Caco-2 (cell line): ENCODE measurements at regions not wholly inside any gene's neighbourhood (a gene's known extent, or its start where the extent isn't known, plus 50 kb on each side); places are given as distances from the start of the nearest gene placed in this dataset.

ENCODE experiments used
- BruUV-seq: library from RNA; stranded (reverse); fragments of 400-500 nt; replicated peaks from 2 replicates; lab custom pipeline; 2021; lab: Mats Ljungman, UMichigan
- CTCF ChIA-PET: fragments of 300-600 bp; sonication (Branson Sonifier 250); formaldehyde crosslinking; loops from one replicate; lab custom pipeline; 2022; ENCODE audit warnings: antibody characterized with exemption; lab: Charles Lee
- POLR2A ChIA-PET: fragments of 300-600 bp; sonication (Branson Sonifier 250); formaldehyde crosslinking; loops from one replicate; lab custom pipeline; 2022; ENCODE audit warnings: antibody characterized with exemption; lab: Charles Lee
- DNase-seq, 2 experiments: peaks; one replicate each; pipeline versions ENCODE4 v3.0.0 to v3.0.0-alpha.2; 2020 to 2022
- H3K27me3 ChIP-seq: replicated peaks from 2 replicates; pipeline ENCODE4 v1.6.0; 2011; ENCODE audit warnings: low read length; ENCODE audit not compliant: control insufficient read depth, insufficient read depth
- H3K36me3 ChIP-seq: 2 replicates; pipeline ENCODE4 v1.5.1; 2011; ENCODE audit warnings: low read length; ENCODE audit not compliant: control insufficient read depth, insufficient read depth
- H3K4me1 ChIP-seq: fragments of 250-450 bp; sonication (Bioruptor Pico); 2 replicates; pipeline ENCODE4 v1.5.1; 2020; ENCODE audit warnings: mild to moderate bottlenecking
- H3K4me3 ChIP-seq: 2 replicates; pipeline ENCODE4 v1.5.1; 2011; ENCODE audit warnings: low read depth, mild to moderate bottlenecking, control low read depth, low read length
- H3K9me3 ChIP-seq: fragments of 250-450 bp; sonication (Bioruptor Pico); 2 replicates; pipeline ENCODE4 v1.5.1; 2020; ENCODE audit warnings: mild to moderate bottlenecking, moderate library complexity
- H3K27ac Mint-ChIP-seq: one replicate; pipeline ENCODE4 v1.8.0; 2022; ENCODE audit warnings: mixed read lengths; ENCODE audit not compliant: unreplicated experiment
- H3K27me3 Mint-ChIP-seq: one replicate; pipeline ENCODE4 v1.8.0; 2022; ENCODE audit warnings: mixed read lengths; ENCODE audit not compliant: insufficient read depth, unreplicated experiment
- H3K36me3 Mint-ChIP-seq: one replicate; pipeline ENCODE4 v1.8.0; 2022; ENCODE audit warnings: mild to moderate bottlenecking, mixed read lengths; ENCODE audit not compliant: insufficient read depth, unreplicated experiment
- H3K4me1 Mint-ChIP-seq: one replicate; pipeline ENCODE4 v1.8.0; 2022; ENCODE audit warnings: low read depth, mixed read lengths; ENCODE audit not compliant: unreplicated experiment
- H3K4me3 Mint-ChIP-seq: one replicate; pipeline ENCODE4 v1.8.0; 2022; ENCODE audit warnings: mild to moderate bottlenecking, moderate library complexity, mixed read lengths; ENCODE audit not compliant: unreplicated experiment
- H3K9me3 Mint-ChIP-seq: one replicate; pipeline ENCODE4 v1.8.0; 2022; ENCODE audit warnings: mixed read lengths; ENCODE audit not compliant: unreplicated experiment
- intact Hi-C: fragments of 100-400 bp; cut with micrococcal nuclease; formaldehyde crosslinking; loops from one replicate; pipeline ENCODE4 v1.10.0; 2022; ENCODE audit not compliant: unreplicated experiment
- TF ChIP-seq, protein P1 (sequence below), 2 experiments: fragments of 200-600 bp in 1 of 2; IDR thresholded peaks; 1 replicate in 1 of 2; 2 replicates in 1 of 2; pipeline versions ENCODE4 v1.5.1 to v1.8.0; 2011 to 2022; ENCODE audit warnings: antibody characterized with exemption in 1 of 2, control low read depth in 1 of 2, inconsistent platforms in 1 of 2, low read depth in 1 of 2, low read length in 1 of 2, mild to moderate bottlenecking in 1 of 2, moderate library complexity in 1 of 2; ENCODE audit not compliant: insufficient read depth in 1 of 2, severe bottlenecking in 1 of 2, unreplicated experiment in 1 of 2

DNA sequence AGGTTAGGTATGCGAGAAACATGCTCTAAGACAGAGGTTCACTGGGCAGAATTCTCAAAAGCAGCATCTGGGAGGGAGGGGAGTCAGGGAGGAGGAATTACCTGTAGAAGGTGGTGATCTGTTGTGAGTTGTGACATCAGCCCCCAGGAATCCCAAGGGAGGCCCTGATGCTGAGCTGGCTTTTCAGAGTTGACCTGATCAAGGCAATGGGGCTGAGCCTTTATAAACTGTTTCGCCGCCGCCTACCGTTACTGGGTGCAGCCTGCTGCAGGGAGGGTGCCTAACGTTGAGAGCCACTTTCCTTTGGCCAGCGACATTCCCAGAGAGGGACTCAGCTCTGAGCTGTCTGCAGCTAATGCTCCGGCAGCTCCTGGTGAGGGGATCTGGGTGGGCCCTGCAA lies 257.9 kb upstream of the TMEM132C start:
- H3K4me1 ChIP-seq, result no peaks in the 10 kb centered on the region
- H3K36me3 ChIP-seq, result no peaks in the 10 kb centered on the region
- no peaks in the 10 kb centered on the region for H3K36me3 Mint-ChIP-seq
- H3K27me3 Mint-ChIP-seq, result no peaks in the 10 kb centered on the region
- H3K9me3 ChIP-seq, result no peaks in the 10 kb centered on the region
- no peaks in the 10 kb centered on the region for H3K9me3 Mint-ChIP-seq
- H3K4me1 Mint-ChIP-seq, result no peaks in the 10 kb centered on the region
- intact Hi-C loops, result no loop called here
- TF ChIP-seq, protein P1, sequence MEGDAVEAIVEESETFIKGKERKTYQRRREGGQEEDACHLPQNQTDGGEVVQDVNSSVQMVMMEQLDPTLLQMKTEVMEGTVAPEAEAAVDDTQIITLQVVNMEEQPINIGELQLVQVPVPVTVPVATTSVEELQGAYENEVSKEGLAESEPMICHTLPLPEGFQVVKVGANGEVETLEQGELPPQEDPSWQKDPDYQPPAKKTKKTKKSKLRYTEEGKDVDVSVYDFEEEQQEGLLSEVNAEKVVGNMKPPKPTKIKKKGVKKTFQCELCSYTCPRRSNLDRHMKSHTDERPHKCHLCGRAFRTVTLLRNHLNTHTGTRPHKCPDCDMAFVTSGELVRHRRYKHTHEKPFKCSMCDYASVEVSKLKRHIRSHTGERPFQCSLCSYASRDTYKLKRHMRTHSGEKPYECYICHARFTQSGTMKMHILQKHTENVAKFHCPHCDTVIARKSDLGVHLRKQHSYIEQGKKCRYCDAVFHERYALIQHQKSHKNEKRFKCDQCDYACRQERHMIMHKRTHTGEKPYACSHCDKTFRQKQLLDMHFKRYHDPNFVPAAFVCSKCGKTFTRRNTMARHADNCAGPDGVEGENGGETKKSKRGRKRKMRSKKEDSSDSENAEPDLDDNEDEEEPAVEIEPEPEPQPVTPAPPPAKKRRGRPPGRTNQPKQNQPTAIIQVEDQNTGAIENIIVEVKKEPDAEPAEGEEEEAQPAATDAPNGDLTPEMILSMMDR (IDR thresholded peaks at IDR 0.05; ENCODE audit: insufficient read depth in 1 of 2, low read depth in 1 of 2, low read length in 1 of 2, severe bottlenecking in 1 of 2, unreplicated experiment in 1 of 2), result no peak
- no peak overlapping the region for H3K4me3 ChIP-seq
- no peak overlapping the region for H3K4me3 Mint-ChIP-seq
- H3K27ac Mint-ChIP-seq, result no peak overlapping the region
- peak in 1 of 2 experiments; percentile 44 for DNase-seq
- CTCF ChIA-PET, result no interaction called here
- POLR2A ChIA-PET, result no interaction called here
- BruUV-seq, result no TSS peak
- no peaks in the 10 kb centered on the region for H3K27me3 ChIP-seq

DNA sequence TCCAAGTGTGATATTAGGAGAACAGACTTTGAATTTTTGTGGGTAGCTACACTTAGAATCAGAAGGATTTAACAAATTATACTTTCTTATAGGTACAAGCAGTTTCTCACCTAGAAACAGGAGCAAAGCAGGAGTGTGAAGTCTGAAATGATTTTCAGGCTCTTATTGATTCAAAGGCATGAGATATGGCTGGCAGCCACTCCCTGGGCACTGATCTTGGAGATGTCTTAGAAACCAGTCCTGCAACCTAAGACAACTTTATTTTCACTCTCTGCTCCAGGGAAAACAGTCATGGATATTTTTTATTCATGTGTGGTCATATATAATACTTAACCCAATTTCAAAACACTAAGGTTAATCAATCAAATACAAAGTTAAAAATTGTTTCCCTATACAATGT lies 254.9 kb upstream of the TMEM132C start:
- H3K4me1 Mint-ChIP-seq, result no peaks in the 10 kb centered on the region
- Histone ChIP-seq H3K4me1 (no peaks in the 10 kb centered on the region), H3K9me3 (no peaks in the 10 kb centered on the region), H3K36me3 (no peaks in the 10 kb centered on the region), H3K4me3 (no peak overlapping the region), H3K27me3 (no peaks in the 10 kb centered on the region)
- H3K9me3 Mint-ChIP-seq, result no peaks in the 10 kb centered on the region
- H3K4me3 Mint-ChIP-seq, result no peak overlapping the region
- ChIA-PET CTCF (no interaction called here), POLR2A (no interaction called here)
- H3K27me3 Mint-ChIP-seq, result no peaks in the 10 kb centered on the region
- no TSS peak for BruUV-seq
- DNase-seq, result no peak
- H3K36me3 Mint-ChIP-seq, result no peaks in the 10 kb centered on the region
- TF ChIP-seq, protein P1 (IDR thresholded peaks at IDR 0.05; ENCODE audit: insufficient read depth in 1 of 2, low read depth in 1 of 2, low read length in 1 of 2, severe bottlenecking in 1 of 2, unreplicated experiment in 1 of 2), result no peak
- intact Hi-C loops, result no loop called here
- H3K27ac Mint-ChIP-seq, result no peak overlapping the region

DNA sequence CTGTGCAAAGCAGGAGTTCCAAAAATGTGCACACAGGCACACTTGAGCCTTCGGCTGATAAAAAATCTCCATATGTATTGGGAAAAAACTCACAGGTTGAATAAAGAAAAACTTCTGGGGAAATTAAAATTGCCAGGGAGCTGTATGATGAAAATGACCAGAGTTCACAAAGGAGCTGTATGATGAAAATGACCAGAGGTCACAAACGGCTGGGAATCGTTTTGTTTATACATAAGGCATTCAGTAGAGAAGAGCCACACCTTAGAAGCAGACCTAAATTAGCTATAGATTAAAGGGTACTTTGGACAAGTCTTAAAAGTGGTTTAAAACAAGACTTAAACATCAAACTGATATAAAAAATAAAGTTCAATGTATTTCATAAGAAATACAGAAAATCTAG lies 251.7 kb upstream of the TMEM132C start:
- Histone ChIP-seq H3K27me3 (no peaks in the 10 kb centered on the region), H3K36me3 (no peaks in the 10 kb centered on the region), H3K9me3 (no peaks in the 10 kb centered on the region), H3K4me3 (no peak overlapping the region), H3K4me1 (no peaks in the 10 kb centered on the region)
- ChIA-PET POLR2A (no interaction called here), CTCF (no interaction called here)
- no TSS peak for BruUV-seq
- no peak overlapping the region for H3K4me3 Mint-ChIP-seq
- no peaks in the 10 kb centered on the region for H3K27me3 Mint-ChIP-seq
- no peaks in the 10 kb centered on the region for H3K4me1 Mint-ChIP-seq
- no peaks in the 10 kb centered on the region for H3K9me3 Mint-ChIP-seq
- no peaks in the 10 kb centered on the region for H3K36me3 Mint-ChIP-seq
- no peak for DNase-seq
- TF ChIP-seq, protein P1 (IDR thresholded peaks at IDR 0.05; ENCODE audit: insufficient read depth in 1 of 2, low read depth in 1 of 2, low read length in 1 of 2, severe bottlenecking in 1 of 2, unreplicated experiment in 1 of 2), result no peak
- no peak overlapping the region for H3K27ac Mint-ChIP-seq
- intact Hi-C loops, result no loop called here
